Hepatocyte (in vitro differentiated cells): ENCODE measurements at regions not wholly inside any gene's neighbourhood (a gene's known extent, or its start where the extent isn't known, plus 50 kb on each side); places are given as distances from the start of the nearest gene placed in this dataset.

Source experiments
- DNase-seq: peaks from one replicate; pipeline ENCODE4 v3.0.0-alpha.2; 2016; ENCODE audit warnings: low spot score
- H2AFZ ChIP-seq: fragments of 200-600 bp; sonication (generic); 2 replicates; pipeline ENCODE4 v1.6.0; 2016; ENCODE audit warnings: antibody characterized with exemption, mild to moderate bottlenecking
- H3K27ac ChIP-seq: fragments of 200-600 bp; sonication (generic); 2 replicates; pipeline ENCODE4 v1.5.1; 2016; ENCODE audit warnings: mild to moderate bottlenecking
- H3K27me3 ChIP-seq: fragments of 200-600 bp; sonication (generic); 2 replicates; pipeline ENCODE4 v1.6.1; 2016
- H3K36me3 ChIP-seq: fragments of 200-600 bp; sonication (generic); replicated peaks from 2 replicates; pipeline ENCODE4 v1.5.1; 2016; ENCODE audit warnings: low read depth; ENCODE audit not compliant: insufficient read depth
- H3K4me1 ChIP-seq: fragments of 200-600 bp; sonication (generic); 2 replicates; pipeline ENCODE4 v1.5.1; 2016; ENCODE audit warnings: mild to moderate bottlenecking, moderate library complexity; ENCODE audit not compliant: insufficient read depth
- H3K4me2 ChIP-seq: fragments of 200-600 bp; sonication (generic); 2 replicates; pipeline ENCODE4 v1.6.0; 2016
- H3K4me3 ChIP-seq: fragments of 200-600 bp; sonication (generic); 2 replicates; pipeline ENCODE4 v1.5.1; 2016; ENCODE audit warnings: mild to moderate bottlenecking
- H3K79me2 ChIP-seq: fragments of 200-600 bp; sonication (generic); 2 replicates; pipeline ENCODE4 v1.6.0; 2017; ENCODE audit warnings: mild to moderate bottlenecking
- H3K9me2 ChIP-seq: fragments of 200-600 bp; sonication (generic); replicated peaks from 2 replicates; pipeline ENCODE4 v1.6.0; 2017; ENCODE audit warnings: mild to moderate bottlenecking; ENCODE audit not compliant: insufficient read depth
- H3K9me3 ChIP-seq: fragments of 200-600 bp; sonication (generic); 2 replicates; pipeline ENCODE4 v1.5.1; 2016; ENCODE audit warnings: low read depth, mild to moderate bottlenecking
- H4K20me1 ChIP-seq: fragments of 200-600 bp; sonication (generic); 2 replicates; pipeline ENCODE4 v1.6.0; 2016; ENCODE audit warnings: mild to moderate bottlenecking; ENCODE audit not compliant: insufficient read depth, poor library complexity, severe bottlenecking
- EZH2 ChIP-seq: fragments of 200-600 bp; sonication (generic); IDR thresholded peaks from 2 replicates; pipeline ENCODE4 v1.6.1; 2016; ENCODE audit warnings: antibody characterized with exemption, mild to moderate bottlenecking, borderline replicate concordance
- EZH2phosphoT487 ChIP-seq: fragments of 200-600 bp; sonication (generic); IDR thresholded peaks from one replicate; pipeline ENCODE4 v1.6.1; 2018; ENCODE audit warnings: antibody characterized with exemption, mild to moderate bottlenecking, low read depth, moderate library complexity; ENCODE audit not compliant: unreplicated experiment, severe bottlenecking
- WGBS: methylation state at CpG from one replicate; pipeline ENCODE4 v1.1.6; 2016; ENCODE audit warnings: low lambda C conversion rate; ENCODE audit errors: missing lambda C conversion rate; 5-methylcytosine and 5-hydroxymethylcytosine counted together
- TF ChIP-seq, protein P1 (sequence below): fragments of 200-600 bp; sonication (generic); IDR thresholded peaks from 2 replicates; pipeline ENCODE4 v1.5.1; 2016; ENCODE audit warnings: antibody characterized with exemption, mild to moderate bottlenecking; ENCODE audit not compliant: poor library complexity

DNA sequence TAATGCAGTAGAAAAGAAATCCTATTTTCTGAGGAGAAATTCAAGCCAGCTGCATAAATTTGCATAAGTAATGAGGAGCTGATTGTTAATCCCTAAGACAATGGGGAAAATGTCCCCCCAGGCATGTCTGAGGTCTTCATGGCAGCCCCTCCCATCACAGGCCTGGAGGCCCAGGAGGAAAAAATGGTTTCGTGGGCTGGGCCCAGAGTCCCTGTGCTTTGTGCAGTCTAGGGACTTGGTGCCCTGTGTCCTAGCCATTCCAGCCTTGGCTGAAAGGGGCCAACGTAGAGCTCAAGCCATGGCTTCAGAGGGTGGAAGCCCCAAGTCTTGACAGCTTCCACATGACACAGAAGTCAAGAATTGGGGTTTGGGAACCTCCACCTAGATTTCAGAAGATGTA is 357.5 kb downstream of the SPATA31D1 start:
- Histone ChIP-seq H3K4me3 (no peak overlapping the region), H3K27ac (no peak overlapping the region), H3K4me1 (no peaks in the 10 kb centered on the region), H3K27me3 (no peaks in the 10 kb centered on the region), H3K36me3 (no peaks in the 10 kb centered on the region), H3K79me2 (no peaks in the 10 kb centered on the region), H4K20me1 (no peaks in the 10 kb centered on the region), H3K9me3 (no peaks in the 10 kb centered on the region), H2AFZ (no peak overlapping the region), H3K4me2 (no peak overlapping the region), H3K9me2 (no peaks in the 10 kb centered on the region)
- 62% methylated on average over 2 of the region's 2 CpGs for WGBS
- TF ChIP-seq EZH2, result no peak
- TF ChIP-seq, protein P1, sequence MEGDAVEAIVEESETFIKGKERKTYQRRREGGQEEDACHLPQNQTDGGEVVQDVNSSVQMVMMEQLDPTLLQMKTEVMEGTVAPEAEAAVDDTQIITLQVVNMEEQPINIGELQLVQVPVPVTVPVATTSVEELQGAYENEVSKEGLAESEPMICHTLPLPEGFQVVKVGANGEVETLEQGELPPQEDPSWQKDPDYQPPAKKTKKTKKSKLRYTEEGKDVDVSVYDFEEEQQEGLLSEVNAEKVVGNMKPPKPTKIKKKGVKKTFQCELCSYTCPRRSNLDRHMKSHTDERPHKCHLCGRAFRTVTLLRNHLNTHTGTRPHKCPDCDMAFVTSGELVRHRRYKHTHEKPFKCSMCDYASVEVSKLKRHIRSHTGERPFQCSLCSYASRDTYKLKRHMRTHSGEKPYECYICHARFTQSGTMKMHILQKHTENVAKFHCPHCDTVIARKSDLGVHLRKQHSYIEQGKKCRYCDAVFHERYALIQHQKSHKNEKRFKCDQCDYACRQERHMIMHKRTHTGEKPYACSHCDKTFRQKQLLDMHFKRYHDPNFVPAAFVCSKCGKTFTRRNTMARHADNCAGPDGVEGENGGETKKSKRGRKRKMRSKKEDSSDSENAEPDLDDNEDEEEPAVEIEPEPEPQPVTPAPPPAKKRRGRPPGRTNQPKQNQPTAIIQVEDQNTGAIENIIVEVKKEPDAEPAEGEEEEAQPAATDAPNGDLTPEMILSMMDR, result no peak
- TF ChIP-seq EZH2phosphoT487, result no peak
- no peak for DNase-seq

DNA sequence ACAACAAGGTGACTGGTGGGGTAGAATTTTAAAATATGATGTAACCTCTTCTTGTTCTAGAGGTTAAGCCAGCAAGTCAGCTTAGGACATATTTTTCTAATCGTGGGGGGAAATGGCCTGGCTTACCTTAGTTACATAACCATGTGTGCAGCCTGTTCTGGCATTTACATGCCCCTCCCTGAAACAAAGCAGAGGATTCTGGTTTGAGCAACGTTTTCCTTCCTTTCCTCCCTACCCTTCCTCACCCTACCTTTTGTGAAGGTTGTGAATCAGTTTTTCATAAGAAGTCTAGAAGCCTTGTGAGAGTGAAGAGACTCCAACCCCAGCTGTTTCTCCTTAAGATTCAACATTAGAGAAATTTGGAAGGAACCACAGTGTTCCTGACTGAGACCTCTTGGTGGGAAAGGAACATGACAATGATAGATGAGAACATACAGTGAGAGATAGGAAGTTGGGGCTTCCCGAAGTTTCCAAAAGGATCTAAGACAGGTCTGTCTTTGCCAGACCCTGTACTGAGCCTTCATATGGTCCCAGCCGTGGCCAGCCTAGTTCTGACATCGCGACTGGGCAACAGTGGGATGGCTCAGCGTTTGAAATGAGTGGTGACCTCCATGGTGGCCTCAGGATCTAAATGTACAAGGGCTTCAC is 365.2 kb downstream of the SPATA31D1 start:
- TF ChIP-seq EZH2, result no peak
- TF ChIP-seq, protein P1, result no peak
- TF ChIP-seq EZH2phosphoT487, result no peak
- Histone ChIP-seq H3K36me3 (no peaks in the 10 kb centered on the region), H3K9me2 (no peaks in the 10 kb centered on the region), H3K4me2 (no peak overlapping the region), H3K27ac (no peak overlapping the region), H3K9me3 (no peaks in the 10 kb centered on the region), H3K27me3 (no peaks in the 10 kb centered on the region), H3K4me3 (no peak overlapping the region), H2AFZ (no peak overlapping the region), H4K20me1 (no peaks in the 10 kb centered on the region), H3K4me1 (no peaks in the 10 kb centered on the region), H3K79me2 (no peaks in the 10 kb centered on the region)
- WGBS, result 91% methylated on average over 7 of the region's 7 CpGs
- no peak for DNase-seq

DNA sequence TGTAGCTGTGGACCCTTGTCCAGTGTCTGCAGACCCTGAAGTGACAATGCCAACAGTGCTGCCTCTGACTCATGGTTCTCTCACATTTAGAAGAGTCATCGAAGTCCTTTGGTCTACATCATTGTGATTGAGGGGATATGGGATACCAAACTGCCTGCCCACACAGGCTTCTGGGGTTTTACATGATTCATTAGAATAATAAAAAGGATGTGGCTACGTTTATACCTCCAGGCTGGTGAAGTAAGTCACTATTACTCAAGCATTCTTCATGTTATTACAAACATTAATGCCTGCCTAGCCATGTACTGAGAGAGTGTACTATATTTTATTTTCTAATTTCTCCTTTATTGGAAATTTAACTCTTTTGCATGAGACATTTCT is 365.7 kb downstream of the SPATA31D1 start:
- H3K36me3 ChIP-seq, result no peaks in the 10 kb centered on the region
- 83% methylated on average over 2 of the region's 2 CpGs for WGBS
- no peaks in the 10 kb centered on the region for H4K20me1 ChIP-seq
- DNase-seq, result no peak
- H3K27ac ChIP-seq, result no peak overlapping the region
- H2AFZ ChIP-seq, result no peak overlapping the region
- no peaks in the 10 kb centered on the region for H3K9me2 ChIP-seq
- H3K4me1 ChIP-seq, result no peaks in the 10 kb centered on the region
- no peak overlapping the region for H3K4me2 ChIP-seq
- TF ChIP-seq, protein P1, result no peak
- no peak for TF ChIP-seq EZH2
- TF ChIP-seq EZH2phosphoT487, result no peak
- H3K9me3 ChIP-seq, result no peaks in the 10 kb centered on the region
- no peaks in the 10 kb centered on the region for H3K79me2 ChIP-seq
- H3K27me3 ChIP-seq, result no peaks in the 10 kb centered on the region
- H3K4me3 ChIP-seq, result no peak overlapping the region

DNA sequence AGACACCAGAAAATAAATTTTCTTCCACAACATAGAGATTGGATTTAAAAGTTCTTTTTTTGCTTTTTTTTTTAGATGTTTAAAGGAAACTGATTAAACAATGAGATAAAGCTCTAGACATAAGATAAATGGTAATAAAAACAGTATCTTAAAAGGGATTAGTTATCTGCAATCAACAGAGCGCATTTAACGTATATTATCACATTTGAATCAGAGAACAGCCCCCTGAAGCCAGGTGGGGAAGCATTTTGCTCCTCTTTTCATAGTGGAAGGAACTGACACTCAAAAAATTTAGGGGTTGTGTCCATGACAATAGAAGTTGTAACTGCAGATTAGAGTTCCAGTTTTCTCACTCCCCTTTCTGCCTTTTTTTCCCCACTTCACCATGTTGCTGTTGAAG is 367.6 kb downstream of the SPATA31D1 start:
- H3K36me3 ChIP-seq, result no peaks in the 10 kb centered on the region
- H3K9me2 ChIP-seq, result no peaks in the 10 kb centered on the region
- no peak overlapping the region for H2AFZ ChIP-seq
- H3K27me3 ChIP-seq, result no peaks in the 10 kb centered on the region
- H3K4me3 ChIP-seq, result no peak overlapping the region
- no peak overlapping the region for H3K4me2 ChIP-seq
- no peak overlapping the region for H3K27ac ChIP-seq
- no peaks in the 10 kb centered on the region for H3K9me3 ChIP-seq
- DNase-seq, result no peak
- no peaks in the 10 kb centered on the region for H3K79me2 ChIP-seq
- TF ChIP-seq EZH2phosphoT487 (no peak), EZH2 (no peak)
- TF ChIP-seq, protein P1, result no peak
- H4K20me1 ChIP-seq, result no peaks in the 10 kb centered on the region
- 30% methylated on average over 2 of the region's 2 CpGs for WGBS
- H3K4me1 ChIP-seq, result no peaks in the 10 kb centered on the region
